H9 (cell line): ENCODE measurements at regions not wholly inside any gene's neighbourhood (a gene's known extent, or its start where the extent isn't known, plus 50 kb on each side); places are given as distances from the start of the nearest gene placed in this dataset.

Experiments
- DNase-seq: peaks from one replicate; pipeline ENCODE4 v3.0.0-alpha.2; 2017
- H2AFZ ChIP-seq: one replicate; pipeline ENCODE4 v1.6.1; 2013; ENCODE audit warnings: mild to moderate bottlenecking, low read length, control low read depth, moderate library complexity
- H2AK5ac ChIP-seq: 2 replicates; pipeline ENCODE4 v1.6.1; 2013; ENCODE audit warnings: low read length, control low read depth, mixed read lengths; ENCODE audit not compliant: insufficient read length
- H2BK120ac ChIP-seq: one replicate; pipeline ENCODE4 v1.6.1; 2013; ENCODE audit warnings: low read depth, mild to moderate bottlenecking, low read length, control low read depth, inconsistent platforms; ENCODE audit not compliant: poor library complexity, severe bottlenecking
- H2BK12ac ChIP-seq: 2 replicates; pipeline ENCODE4 v1.6.1; 2013; ENCODE audit warnings: low read length, control low read depth, mixed read lengths, low read depth; ENCODE audit not compliant: insufficient read length
- H2BK15ac ChIP-seq: 2 replicates; pipeline ENCODE4 v1.6.1; 2013; ENCODE audit warnings: low read depth, low read length, control low read depth
- H2BK20ac ChIP-seq: one replicate; pipeline ENCODE4 v1.6.1; 2013; ENCODE audit warnings: low read depth, mild to moderate bottlenecking, low read length, control low read depth, inconsistent platforms; ENCODE audit not compliant: poor library complexity, severe bottlenecking
- H2BK5ac ChIP-seq: 2 replicates; pipeline ENCODE4 v1.6.1; 2013; ENCODE audit warnings: low read length, control low read depth, mixed read lengths; ENCODE audit not compliant: insufficient read length
- H3K14ac ChIP-seq: 2 replicates; pipeline ENCODE4 v1.6.1; 2013; ENCODE audit warnings: low read length, control low read depth; ENCODE audit not compliant: insufficient read depth
- H3K18ac ChIP-seq: 2 replicates; pipeline ENCODE4 v1.6.1; 2013; ENCODE audit warnings: low read depth, mild to moderate bottlenecking, mixed read lengths, low read length, control low read depth; ENCODE audit not compliant: insufficient read length
- H3K23ac ChIP-seq: 2 replicates; pipeline ENCODE4 v1.6.1; 2013; ENCODE audit warnings: low read length, control low read depth, mixed read lengths, low read depth; ENCODE audit not compliant: insufficient read length
- H3K23me2 ChIP-seq: 2 replicates; pipeline ENCODE4 v1.6.1; 2013; ENCODE audit warnings: low read depth, mild to moderate bottlenecking, mixed read lengths, low read length, control low read depth; ENCODE audit not compliant: insufficient read length, poor library complexity, severe bottlenecking
- H3K27ac ChIP-seq: 2 replicates; pipeline ENCODE4 v1.5.1; 2013; ENCODE audit warnings: low read length, control low read depth, mixed read lengths, low read depth; ENCODE audit not compliant: insufficient read length
- H3K27me3 ChIP-seq: 2 replicates; pipeline ENCODE4 v1.6.1; 2013; ENCODE audit warnings: low read length, control low read depth, inconsistent platforms; ENCODE audit not compliant: insufficient read depth
- H3K4ac ChIP-seq: 2 replicates; pipeline ENCODE4 v1.6.1; 2013; ENCODE audit warnings: low read depth, mild to moderate bottlenecking, control low read depth, inconsistent platforms, low read length, moderate library complexity
- H3K4me1 ChIP-seq: 2 replicates; pipeline ENCODE4 v1.6.1; 2013; ENCODE audit warnings: low read length, control low read depth, inconsistent platforms; ENCODE audit not compliant: insufficient read depth
- H3K4me2 ChIP-seq: 2 replicates; pipeline ENCODE4 v1.6.1; 2013; ENCODE audit warnings: low read length, control low read depth, mixed read lengths; ENCODE audit not compliant: insufficient read length, insufficient read depth
- H3K56ac ChIP-seq: 2 replicates; pipeline ENCODE4 v1.6.1; 2013; ENCODE audit warnings: low read depth, mild to moderate bottlenecking, mixed read lengths, low read length, control low read depth; ENCODE audit not compliant: insufficient read length
- H3K79me1 ChIP-seq: 2 replicates; pipeline ENCODE4 v1.6.1; 2013; ENCODE audit warnings: low read depth, mild to moderate bottlenecking, moderate library complexity, low read length, control low read depth, inconsistent platforms; ENCODE audit not compliant: insufficient read depth, poor library complexity, severe bottlenecking
- H3K79me2 ChIP-seq: 2 replicates; pipeline ENCODE4 v1.6.1; 2013; ENCODE audit warnings: low read length, control low read depth, inconsistent platforms; ENCODE audit not compliant: insufficient read depth
- H3K9ac ChIP-seq: 2 replicates; pipeline ENCODE4 v1.6.1; 2013; ENCODE audit warnings: low read length, control low read depth, mixed read lengths; ENCODE audit not compliant: insufficient read length; ENCODE audit errors: extremely low read depth
- H3K9me3 ChIP-seq: one replicate; pipeline ENCODE4 v1.6.1; 2013; ENCODE audit warnings: low read depth, low read length, inconsistent platforms; ENCODE audit not compliant: control insufficient read depth
- H3T11ph ChIP-seq: one replicate; pipeline ENCODE4 v1.6.1; 2013; ENCODE audit warnings: mild to moderate bottlenecking, low read length, control low read depth, inconsistent platforms
- H4K20me1 ChIP-seq: one replicate; pipeline ENCODE4 v1.6.1; 2013; ENCODE audit not compliant: control insufficient read depth, insufficient read length, insufficient read depth
- H4K5ac ChIP-seq: 2 replicates; pipeline ENCODE4 v1.6.1; 2013; ENCODE audit warnings: low read depth, mild to moderate bottlenecking, mixed read lengths, low read length, control low read depth; ENCODE audit not compliant: insufficient read length
- H4K8ac ChIP-seq: replicated peaks from 2 replicates; pipeline ENCODE4 v1.6.1; 2013; ENCODE audit warnings: low read length, control low read depth, mixed read lengths, low read depth; ENCODE audit not compliant: insufficient read length
- H4K91ac ChIP-seq: 2 replicates; pipeline ENCODE4 v1.6.1; 2013; ENCODE audit warnings: low read depth, mild to moderate bottlenecking, moderate library complexity, mixed read lengths, low read length, control low read depth; ENCODE audit not compliant: insufficient read length
- H3K27ac Mint-ChIP-seq, 3 experiments: 2 replicates in 2 of 3; 3 replicates in 1 of 3; pipeline ENCODE4 v1.8.0; 2020 to 2021; ENCODE audit warnings: mixed read lengths in 3 of 3, mild to moderate bottlenecking in 1 of 3, moderate library complexity in 1 of 3
- H3K27me3 Mint-ChIP-seq: 2 replicates; pipeline ENCODE4 v1.8.0; 2021; ENCODE audit warnings: low read depth, mild to moderate bottlenecking, moderate library complexity, mixed read lengths
- H3K36me3 Mint-ChIP-seq, 3 experiments: 2 replicates in 2 of 3; 3 replicates in 1 of 3; pipeline ENCODE4 v1.8.0; 2020 to 2021; ENCODE audit warnings: low read depth in 3 of 3, mixed read lengths in 3 of 3; ENCODE audit not compliant: insufficient read depth in 1 of 3
- H3K4me1 Mint-ChIP-seq, 2 experiments: 2 replicates each; pipeline ENCODE4 v1.8.0; 2020; ENCODE audit warnings: mixed read lengths in 2 of 2
- H3K4me3 Mint-ChIP-seq, 2 experiments: 2 replicates in 1 of 2; 3 replicates in 1 of 2; pipeline ENCODE4 v1.8.0; 2020 to 2021; ENCODE audit warnings: mild to moderate bottlenecking in 2 of 2, mixed read lengths in 2 of 2, moderate library complexity in 1 of 2
- H3K9me3 Mint-ChIP-seq, 2 experiments: 2 replicates in 1 of 2; 3 replicates in 1 of 2; pipeline ENCODE4 v1.8.0; 2020; ENCODE audit warnings: mild to moderate bottlenecking in 2 of 2, mixed read lengths in 2 of 2, moderate library complexity in 1 of 2
- WGBS: extraction: QIAGEN DNeasy Blood & Tissue Kit; methylation state at CpG from one replicate; pipeline ENCODE4 v1.1.7; 2013; ENCODE audit warnings: missing lambda C conversion rate, low lambda C conversion rate, mixed read lengths; ENCODE audit not compliant: insufficient read length; ENCODE audit errors: extremely low coverage; 5-methylcytosine and 5-hydroxymethylcytosine counted together
- TF ChIP-seq, protein P1 (sequence below): fragments of 200-600 bp; sonication (generic); conservative IDR thresholded peaks from 3 replicates; pipeline ENCODE4 v1.8.0; 2021; ENCODE audit warnings: antibody characterized with exemption, mild to moderate bottlenecking

DNA sequence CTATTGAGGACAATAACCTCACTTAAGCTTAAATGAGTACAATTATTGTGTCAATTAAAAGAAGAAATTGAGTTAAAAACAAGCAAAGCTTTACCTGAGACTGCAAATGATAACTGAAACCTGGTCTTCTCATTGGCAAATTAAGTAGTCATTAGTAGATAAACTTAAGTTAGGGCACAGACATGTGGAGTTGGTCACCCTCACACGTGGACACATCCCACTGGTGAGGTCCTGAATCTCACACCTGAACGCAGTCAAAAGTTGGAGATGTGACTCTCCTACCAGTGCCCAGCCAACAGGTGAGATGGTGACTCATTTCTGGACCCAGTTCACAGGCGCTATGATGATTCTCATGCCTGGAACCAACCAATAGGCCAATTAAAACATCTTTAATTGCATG, 311.6 kb downstream of the FOXL1 start:
- H3K36me3 Mint-ChIP-seq = no peaks in the 10 kb centered on the region
- Histone ChIP-seq H2BK15ac (no peak overlapping the region), H3K14ac (no peak overlapping the region), H3K18ac (no peak overlapping the region), H3K79me1 (no peaks in the 10 kb centered on the region), H2BK120ac (no peak overlapping the region), H2BK5ac (no peak overlapping the region), H4K20me1 (no peaks in the 10 kb centered on the region), H3K4ac (no peak overlapping the region), H3K9me3 (no peaks in the 10 kb centered on the region), H2AK5ac (no peak overlapping the region), H2BK12ac (no peak overlapping the region), H3K23ac (no peak overlapping the region), H3T11ph (no peak overlapping the region), H3K4me2 (no peak overlapping the region), H2BK20ac (no peak overlapping the region), H3K27ac (no peak overlapping the region), H4K8ac (no peak overlapping the region), H3K27me3 (no peaks in the 10 kb centered on the region), H3K23me2 (peaks cover 4% of the 10 kb centered on the region), H4K5ac (no peak overlapping the region), H3K4me1 (no peaks in the 10 kb centered on the region), H3K79me2 (no peaks in the 10 kb centered on the region), H3K9ac (no peak overlapping the region), H2AFZ (no peak overlapping the region), H3K56ac (no peak overlapping the region), H4K91ac (no peak overlapping the region)
- H3K4me3 Mint-ChIP-seq = no peak overlapping the region
- TF ChIP-seq, protein P1, sequence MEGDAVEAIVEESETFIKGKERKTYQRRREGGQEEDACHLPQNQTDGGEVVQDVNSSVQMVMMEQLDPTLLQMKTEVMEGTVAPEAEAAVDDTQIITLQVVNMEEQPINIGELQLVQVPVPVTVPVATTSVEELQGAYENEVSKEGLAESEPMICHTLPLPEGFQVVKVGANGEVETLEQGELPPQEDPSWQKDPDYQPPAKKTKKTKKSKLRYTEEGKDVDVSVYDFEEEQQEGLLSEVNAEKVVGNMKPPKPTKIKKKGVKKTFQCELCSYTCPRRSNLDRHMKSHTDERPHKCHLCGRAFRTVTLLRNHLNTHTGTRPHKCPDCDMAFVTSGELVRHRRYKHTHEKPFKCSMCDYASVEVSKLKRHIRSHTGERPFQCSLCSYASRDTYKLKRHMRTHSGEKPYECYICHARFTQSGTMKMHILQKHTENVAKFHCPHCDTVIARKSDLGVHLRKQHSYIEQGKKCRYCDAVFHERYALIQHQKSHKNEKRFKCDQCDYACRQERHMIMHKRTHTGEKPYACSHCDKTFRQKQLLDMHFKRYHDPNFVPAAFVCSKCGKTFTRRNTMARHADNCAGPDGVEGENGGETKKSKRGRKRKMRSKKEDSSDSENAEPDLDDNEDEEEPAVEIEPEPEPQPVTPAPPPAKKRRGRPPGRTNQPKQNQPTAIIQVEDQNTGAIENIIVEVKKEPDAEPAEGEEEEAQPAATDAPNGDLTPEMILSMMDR = no peak
- peaks cover 0 to 4% of the 10 kb centered on the region in 2 experiments; a peak in 1 of 4 replicates for H3K4me1 Mint-ChIP-seq
- no peaks in the 10 kb centered on the region; a peak in 1 of 5 replicates for H3K9me3 Mint-ChIP-seq
- H3K27ac Mint-ChIP-seq = no peak overlapping the region
- peaks cover 1% of the 10 kb centered on the region; the same call in 1 of the 2 replicates for H3K27me3 Mint-ChIP-seq
- no CpG with 5 or more reads among the region's 3 CpGs for whole genome bisulfite sequencing
- DNase-seq = no peak
